OCI-LY1 (cell line): ENCODE measurements at regions not wholly inside any gene's neighbourhood (a gene's known extent, or its start where the extent isn't known, plus 50 kb on each side); places are given as distances from the start of the nearest gene placed in this dataset.
"Not testable (repeated sequence)": the region's sequence is repeated elsewhere in the genome, so short reads cannot be mapped to it uniquely, and the experiment has no call there.

ENCODE experiments used
- H2AFZ ChIP-seq: fragments of 200-600 bp; sonication (generic), shearing (Covaris generic); 2 replicates; pipeline ENCODE4 v1.6.0; 2014; ENCODE audit warnings: antibody characterized with exemption, mild to moderate bottlenecking, low read length
- H3F3A ChIP-seq: fragments of 200-600 bp; sonication (generic), shearing (Covaris generic); 2 replicates; pipeline ENCODE4 v1.6.0; 2014; ENCODE audit warnings: mild to moderate bottlenecking, antibody characterized with exemption, low read length, moderate library complexity; ENCODE audit not compliant: insufficient read depth
- H3K27ac ChIP-seq: fragments of 200-600 bp; sonication (generic); 2 replicates; pipeline ENCODE4 v1.5.1; 2014; ENCODE audit warnings: low read length, mixed run types, mild to moderate bottlenecking, low read depth; ENCODE audit not compliant: poor library complexity, severe bottlenecking
- H3K27me3 ChIP-seq: fragments of 200-600 bp; sonication (generic); 2 replicates; pipeline ENCODE4 v1.6.0; 2014; ENCODE audit warnings: antibody characterized with exemption, mild to moderate bottlenecking, low read length, moderate library complexity; ENCODE audit not compliant: insufficient read depth
- H3K36me3 ChIP-seq: fragments of 200-600 bp; sonication (generic); 2 replicates; pipeline ENCODE4 v1.6.1; 2014; ENCODE audit warnings: mild to moderate bottlenecking, antibody characterized with exemption, low read length, moderate library complexity, mixed read lengths; ENCODE audit not compliant: insufficient read depth
- H3K4me1 ChIP-seq: fragments of 200-600 bp; sonication (generic); 2 replicates; pipeline ENCODE4 v1.5.1; 2014; ENCODE audit warnings: mild to moderate bottlenecking, low read length, moderate library complexity; ENCODE audit not compliant: insufficient read depth, severe bottlenecking
- H3K4me2 ChIP-seq: fragments of 200-600 bp; sonication (generic), shearing (Covaris generic); 2 replicates; pipeline ENCODE4 v1.6.1; 2014; ENCODE audit warnings: low read length
- H3K4me3 ChIP-seq: fragments of 200-600 bp; sonication (generic); 2 replicates; pipeline ENCODE4 v1.5.1; 2014; ENCODE audit warnings: low read length, low read depth, mild to moderate bottlenecking, mixed read lengths; ENCODE audit not compliant: poor library complexity, severe bottlenecking
- H3K79me2 ChIP-seq: fragments of 200-600 bp; shearing (Covaris generic); 2 replicates; pipeline ENCODE4 v1.6.1; 2016; ENCODE audit warnings: mixed run types, low read length, mixed read lengths; ENCODE audit not compliant: insufficient read depth
- H3K9ac ChIP-seq: fragments of 200-600 bp; sonication (generic), shearing (Covaris generic); 2 replicates; pipeline ENCODE4 v1.6.1; 2014; ENCODE audit warnings: mild to moderate bottlenecking, low read length, mixed read lengths
- H3K9me2 ChIP-seq: fragments of 200-600 bp; sonication (generic), shearing (Covaris generic); 2 replicates; pipeline ENCODE4 v1.6.1; 2014; ENCODE audit warnings: low read depth, mild to moderate bottlenecking, low read length, mixed read lengths
- H3K9me3 ChIP-seq: fragments of 200-600 bp; shearing (Covaris generic); 2 replicates; pipeline ENCODE4 v1.6.1; 2014; ENCODE audit warnings: low read length, mixed read lengths
- H4K20me1 ChIP-seq: fragments of 200-600 bp; sonication (generic), shearing (Covaris generic); 2 replicates; pipeline ENCODE4 v1.6.0; 2016; ENCODE audit warnings: mild to moderate bottlenecking, low read length; ENCODE audit not compliant: insufficient read depth
- CTCF ChIP-seq: fragments of 200-600 bp; sonication (generic), shearing (Covaris generic); IDR thresholded peaks from 2 replicates; pipeline ENCODE4 v1.5.1; 2017; ENCODE audit warnings: mild to moderate bottlenecking, antibody characterized with exemption, low read length, moderate library complexity, mixed read lengths
- EZH2 ChIP-seq: fragments of 200-600 bp; sonication (generic), shearing (Covaris generic); IDR thresholded peaks from 2 replicates; pipeline ENCODE4 v1.8.0; 2017; ENCODE audit warnings: borderline replicate concordance, mixed run types, mild to moderate bottlenecking, antibody characterized with exemption, low read length, moderate library complexity, mixed read lengths

- Histone ChIP-seq H3K9ac (no peak overlapping the region), H3K27me3 (no peaks in the 10 kb centered on the region), H3K36me3 (no peaks in the 10 kb centered on the region), H3K27ac (no peak overlapping the region), H3K9me2 (no peaks in the 10 kb centered on the region), H3K4me2 (no peak overlapping the region), H3K79me2 (no peaks in the 10 kb centered on the region), H3K4me1 (no peaks in the 10 kb centered on the region), H3K9me3 (no peaks in the 10 kb centered on the region), H3K4me3 (no peak overlapping the region), H2AFZ (no peak overlapping the region), H4K20me1 (no peaks in the 10 kb centered on the region), H3F3A (no peaks in the 10 kb centered on the region)
- TF ChIP-seq EZH2: no peak
- no peak for TF ChIP-seq CTCF
These were observed 104.4 kb upstream of the SALL1 start for GRCh38 chr16:51255349-51255972.

GRCh38 chr16:51254390-51254789, 103.3 kb upstream of the SALL1 start:
- not testable (repeated sequence) for H3K9me3 ChIP-seq, H4K20me1 ChIP-seq, H3K4me3 ChIP-seq, H3K9ac ChIP-seq, H3K36me3 ChIP-seq, H2AFZ ChIP-seq, H3K4me1 ChIP-seq, H3K27me3 ChIP-seq, H3K9me2 ChIP-seq, H3K79me2 ChIP-seq, H3K4me2 ChIP-seq, H3F3A ChIP-seq, H3K27ac ChIP-seq

GRCh38 chr16:51248217-51248616, 97.1 kb upstream of the SALL1 start:
- no peaks in the 10 kb centered on the region for H3K4me1 ChIP-seq
- H3F3A ChIP-seq: no peaks in the 10 kb centered on the region
- H3K9ac ChIP-seq: no peak overlapping the region
- H3K27ac ChIP-seq: no peak overlapping the region
- H3K27me3 ChIP-seq: no peaks in the 10 kb centered on the region
- TF ChIP-seq EZH2: no peak
- no peak for TF ChIP-seq CTCF
- no peaks in the 10 kb centered on the region for H3K9me2 ChIP-seq
- no peaks in the 10 kb centered on the region for H3K79me2 ChIP-seq
- no peaks in the 10 kb centered on the region for H3K36me3 ChIP-seq
- no peaks in the 10 kb centered on the region for H4K20me1 ChIP-seq
- no peak overlapping the region for H3K4me3 ChIP-seq
- no peak overlapping the region for H3K4me2 ChIP-seq
- no peaks in the 10 kb centered on the region for H3K9me3 ChIP-seq
- no peak overlapping the region for H2AFZ ChIP-seq

- H2AFZ ChIP-seq: no peak overlapping the region
- no peak overlapping the region for H3K4me2 ChIP-seq
- H3F3A ChIP-seq: no peaks in the 10 kb centered on the region
- H3K9ac ChIP-seq: no peak overlapping the region
- no peaks in the 10 kb centered on the region for H3K9me3 ChIP-seq
- H3K4me1 ChIP-seq: no peaks in the 10 kb centered on the region
- no peaks in the 10 kb centered on the region for H3K27me3 ChIP-seq
- no peaks in the 10 kb centered on the region for H4K20me1 ChIP-seq
- H3K27ac ChIP-seq: no peak overlapping the region
- no peaks in the 10 kb centered on the region for H3K79me2 ChIP-seq
- no peak for TF ChIP-seq EZH2
- TF ChIP-seq CTCF: no peak
- no peaks in the 10 kb centered on the region for H3K9me2 ChIP-seq
- no peaks in the 10 kb centered on the region for H3K36me3 ChIP-seq
- H3K4me3 ChIP-seq: no peak overlapping the region
These were observed 94.6 kb upstream of the SALL1 start for GRCh38 chr16:51245658-51245995.
